ENCODE measurements at regions not wholly inside any gene's neighbourhood (a gene's known extent, or its start where the extent isn't known, plus 50 kb on each side); places are given as distances from the start of the nearest gene placed in this dataset.

GRCh38 chr1:213596729-213597128, 391.0 kb upstream of the PROX1 start:
- no peak for TF ChIP-seq CEBPB (IDR thresholded peaks at IDR 0.05)
- TF ChIP-seq RAD21 (IDR thresholded peaks at IDR 0.05; ENCODE audit: low read depth), result no peak
- no peak for TF ChIP-seq MAX (IDR thresholded peaks at IDR 0.05)
- TF ChIP-seq TEAD4 (IDR thresholded peaks at IDR 0.05), result no peak
- TF ChIP-seq EP300 (IDR thresholded peaks at IDR 0.05; ENCODE audit: borderline replicate concordance), result no peak
- no peak for TF ChIP-seq REST (IDR thresholded peaks at IDR 0.05; ENCODE audit: low read depth)
- no peak for TF ChIP-seq NFIC (IDR thresholded peaks at IDR 0.05)
- no peak for TF ChIP-seq USF1 (IDR thresholded peaks at IDR 0.05)

Measured in Ishikawa (cell line).